HFF-Myc (cell line): ENCODE measurements at regions not wholly inside any gene's neighbourhood (a gene's known extent, or its start where the extent isn't known, plus 50 kb on each side); places are given as distances from the start of the nearest gene placed in this dataset.

Experiments
- DNase-seq: peaks from one replicate; pipeline ENCODE4 v3.0.0-alpha.2; 2011; ENCODE audit warnings: low read depth; ENCODE audit errors: extremely low read depth
- H3K4me3 ChIP-seq: replicated peaks from 2 replicates; pipeline ENCODE4 v1.5.1; 2011; ENCODE audit warnings: low read depth, mild to moderate bottlenecking, control low read depth, low read length
- CTCF ChIP-seq: IDR thresholded peaks from 2 replicates; pipeline ENCODE4 v1.5.1; 2012; ENCODE audit warnings: mild to moderate bottlenecking, low read depth, low read length, control low read depth; ENCODE audit errors: missing control alignments

- TF ChIP-seq CTCF = no peak
- DNase-seq = no peak
- H3K4me3 ChIP-seq = no peak overlapping the region
These were observed 997.4 kb upstream of the PRKX start for GRCh38 chrX:4710618-4711433.

GRCh38 chrX:4708970-4709760 is 995.7 kb upstream of the PRKX start:
- H3K4me3 ChIP-seq = no peak overlapping the region
- TF ChIP-seq CTCF = no peak
- no peak for DNase-seq

GRCh38 chrX:4706961-4707360 is 993.5 kb upstream of the PRKX start:
- no peak for DNase-seq
- no peak overlapping the region for H3K4me3 ChIP-seq
- no peak for TF ChIP-seq CTCF

GRCh38 chrX:4690521-4690920 is 977.1 kb upstream of the PRKX start:
- no peak for DNase-seq
- no peak overlapping the region for H3K4me3 ChIP-seq
- TF ChIP-seq CTCF = no peak

- no peak for DNase-seq
- H3K4me3 ChIP-seq = no peak overlapping the region
- TF ChIP-seq CTCF = no peak
These were observed 969.2 kb upstream of the PRKX start for GRCh38 chrX:4682636-4683035.

DNA sequence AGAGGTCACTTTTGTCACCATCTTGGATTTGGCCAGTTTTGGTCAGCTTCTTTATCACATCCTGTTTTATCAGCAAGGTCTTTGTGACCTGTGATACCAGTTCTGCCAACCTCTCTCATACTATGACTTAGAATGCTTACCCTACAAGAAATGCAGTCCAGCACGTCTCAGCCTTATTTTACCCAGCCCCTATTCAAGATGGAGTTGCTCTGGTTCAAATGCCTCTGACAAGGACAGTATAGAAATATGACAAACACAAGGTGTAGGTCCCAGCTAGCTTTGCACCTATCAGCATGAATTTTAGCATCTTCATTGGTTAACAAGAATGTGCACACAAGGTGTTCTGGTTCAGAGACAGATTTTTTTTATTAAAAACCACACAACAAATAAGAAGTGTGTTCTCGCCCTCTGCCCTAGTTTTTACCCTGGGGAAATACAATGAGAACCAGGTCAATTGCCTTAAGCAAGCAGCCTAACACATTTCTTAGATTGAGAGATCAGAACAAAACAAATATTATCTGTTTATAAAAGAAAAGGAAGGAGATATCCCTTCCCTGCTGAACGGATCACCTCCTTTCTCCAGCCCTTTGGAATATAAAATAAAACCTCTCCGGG is 962.3 kb upstream of the PRKX start:
- TF ChIP-seq CTCF = no peak
- DNase-seq = no peak

More for the DNA sequence above, 962.3 kb upstream of the PRKX start:
- no peak overlapping the region for H3K4me3 ChIP-seq
